H1 (cell line): ENCODE measurements at regions not wholly inside any gene's neighbourhood (a gene's known extent, or its start where the extent isn't known, plus 50 kb on each side); places are given as distances from the start of the nearest gene placed in this dataset.

ENCODE experiments used
- CTCF ChIA-PET: fragments of 300-600 bp; sonication (Branson Sonifier 250); formaldehyde crosslinking; loops from one replicate; lab custom pipeline; 2021; ENCODE audit not compliant: partially characterized antibody; lab: Charles Lee
- POLR2A ChIA-PET: fragments of 300-600 bp; sonication (Branson Sonifier 250); formaldehyde crosslinking; loops from one replicate; lab custom pipeline; 2021; ENCODE audit warnings: inconsistent platforms; ENCODE audit not compliant: partially characterized antibody; lab: Charles Lee
- DNase-seq, 2 experiments: peaks; one replicate each; pipeline versions ENCODE4 v3.0.0 to v3.0.0-alpha.2; 2010 to 2022; ENCODE audit warnings: low spot score in 2 of 2, low read depth in 1 of 2, mixed read lengths in 1 of 2
- FAIRE-seq: peaks from 2 replicates; lab custom pipeline; 2011; peaks lifted over from hg19 to GRCh38; lab: Jason Lieb, UNC
- H2AFZ ChIP-seq: 2 replicates; pipeline ENCODE4 v1.8.1; 2012; ENCODE audit warnings: low read length, inconsistent platforms
- H2AK5ac ChIP-seq: 2 replicates; pipeline ENCODE4 v1.6.1; 2013; ENCODE audit warnings: low read depth, low read length
- H2BK120ac ChIP-seq: replicated peaks from 2 replicates; pipeline ENCODE3; 2013; ENCODE audit warnings: low read depth, low read length, inconsistent platforms
- H2BK12ac ChIP-seq: 2 replicates; pipeline ENCODE4 v1.6.1; 2013; ENCODE audit warnings: low read depth, low read length
- H2BK15ac ChIP-seq: 2 replicates; pipeline ENCODE4 v1.6.1; 2013; ENCODE audit warnings: low read length
- H2BK20ac ChIP-seq: 2 replicates; pipeline ENCODE4 v1.6.1; 2013; ENCODE audit warnings: low read length
- H2BK5ac ChIP-seq: 2 replicates; pipeline ENCODE4 v1.6.1; 2013; ENCODE audit warnings: low read depth, low read length
- H3K14ac ChIP-seq: 2 replicates; pipeline ENCODE4 v1.6.1; 2013; ENCODE audit warnings: inconsistent platforms; ENCODE audit not compliant: insufficient read length
- H3K18ac ChIP-seq: 2 replicates; pipeline ENCODE4 v1.6.1; 2013; ENCODE audit warnings: low read length; ENCODE audit errors: extremely low read depth
- H3K23ac ChIP-seq: 2 replicates; pipeline ENCODE4 v1.6.1; 2013; ENCODE audit warnings: inconsistent platforms; ENCODE audit not compliant: insufficient read length
- H3K23me2 ChIP-seq: 2 replicates; pipeline ENCODE4 v1.6.1; 2013; ENCODE audit warnings: low read depth, low read length
- H3K27ac ChIP-seq: 2 replicates; pipeline ENCODE4 v1.6.1; 2011; ENCODE audit warnings: low read depth, low read length, inconsistent platforms
- H3K27me3 ChIP-seq, 4 experiments: replicated peaks in 1 of 4; 1 replicate in 1 of 4; 2 replicates in 3 of 4; pipeline versions ENCODE4 v1.6.1 to v1.8.1; 2011 to 2013; ENCODE audit warnings: low read length in 3 of 4, mild to moderate bottlenecking in 3 of 4, inconsistent platforms in 2 of 4, mixed read lengths in 2 of 4, moderate library complexity in 1 of 4; ENCODE audit not compliant: control insufficient read depth in 3 of 4, insufficient read depth in 3 of 4; ENCODE audit errors: extremely low read depth in 1 of 4
- H3K36me3 ChIP-seq, 4 experiments: 2 replicates each; pipeline versions ENCODE4 v1.6.1 to v1.8.1; 2011 to 2013; ENCODE audit warnings: mild to moderate bottlenecking in 4 of 4, low read length in 3 of 4, moderate library complexity in 2 of 4, control low read depth in 1 of 4, inconsistent platforms in 1 of 4; ENCODE audit not compliant: insufficient read depth in 4 of 4, control insufficient read depth in 2 of 4
- H3K4ac ChIP-seq: replicated peaks from 2 replicates; pipeline ENCODE3; 2013; ENCODE audit warnings: low read length, low read depth, mixed read lengths, inconsistent platforms; ENCODE audit not compliant: insufficient read length
- H3K4me1 ChIP-seq, 4 experiments: replicated peaks in 1 of 4; 1 replicate in 1 of 4; 2 replicates in 3 of 4; pipeline versions ENCODE4 v1.6.1 to v1.8.1; 2011 to 2013; ENCODE audit warnings: low read length in 3 of 4, inconsistent platforms in 2 of 4, mixed read lengths in 1 of 4; ENCODE audit not compliant: insufficient read depth in 4 of 4, control insufficient read depth in 3 of 4
- H3K4me2 ChIP-seq, 2 experiments: 2 replicates each; pipeline versions ENCODE4 v1.6.1 to v1.8.1; 2011 to 2013; ENCODE audit warnings: low read depth in 2 of 2, low read length in 2 of 2, control low read depth in 1 of 2, inconsistent platforms in 1 of 2, mild to moderate bottlenecking in 1 of 2; ENCODE audit not compliant: insufficient read depth in 1 of 2
- H3K4me3 ChIP-seq, 4 experiments: fragments of 200-600, 300-600 bp in 1 of 4; sonication (generic), shearing (Covaris generic), sonication (Bioruptor Twin) in 1 of 4; 2 replicates each; pipeline versions ENCODE4 v1.5.1 to v1.8.1; 2011 to 2016; ENCODE audit warnings: low read length in 4 of 4, low read depth in 3 of 4, control low read depth in 2 of 4, inconsistent platforms in 2 of 4, mild to moderate bottlenecking in 2 of 4, mixed read lengths in 1 of 4, moderate library complexity in 1 of 4; ENCODE audit not compliant: insufficient read depth in 2 of 4; ENCODE audit errors: extremely low read depth in 1 of 4
- H3K56ac ChIP-seq: replicated peaks from 2 replicates; pipeline ENCODE3; 2013; ENCODE audit warnings: low read depth, mild to moderate bottlenecking, mixed read lengths, low read length, inconsistent platforms; ENCODE audit not compliant: insufficient read length
- H3K79me1 ChIP-seq: 2 replicates; pipeline ENCODE4 v1.6.1; 2013; ENCODE audit warnings: low read depth, low read length, control low read depth
- H3K79me2 ChIP-seq, 2 experiments: 2 replicates each; pipeline versions ENCODE4 v1.6.1 to v1.8.1; 2012 to 2013; ENCODE audit warnings: low read length in 2 of 2, mild to moderate bottlenecking in 2 of 2, inconsistent platforms in 1 of 2; ENCODE audit not compliant: insufficient read depth in 2 of 2, control insufficient read depth in 1 of 2
- H3K9ac ChIP-seq, 4 experiments: replicated peaks in 1 of 4; 1 replicate in 1 of 4; 2 replicates in 3 of 4; pipeline versions ENCODE4 v1.6.1 to v1.8.1; 2011 to 2013; ENCODE audit warnings: low read depth in 3 of 4, low read length in 3 of 4, control low read depth in 2 of 4, mild to moderate bottlenecking in 2 of 4, moderate library complexity in 2 of 4, inconsistent platforms in 1 of 4; ENCODE audit errors: extremely low read depth in 1 of 4
- H3K9me3 ChIP-seq, 2 experiments: 2 replicates each; pipeline versions ENCODE4 v1.6.1 to v1.8.1; 2012 to 2013; ENCODE audit warnings: mild to moderate bottlenecking in 2 of 2, moderate library complexity in 2 of 2, control low read depth in 1 of 2, inconsistent platforms in 1 of 2, low read depth in 1 of 2, low read length in 1 of 2, mixed read lengths in 1 of 2; ENCODE audit not compliant: insufficient read depth in 2 of 2
- H4K20me1 ChIP-seq, 2 experiments: replicated peaks in 1 of 2; 2 replicates each; pipeline versions ENCODE3 to v1.8.1; 2011 to 2013; ENCODE audit warnings: inconsistent platforms in 2 of 2, low read length in 2 of 2, mild to moderate bottlenecking in 1 of 2; ENCODE audit not compliant: insufficient read depth in 2 of 2, control insufficient read depth in 1 of 2
- H4K5ac ChIP-seq: 2 replicates; pipeline ENCODE4 v1.6.1; 2013; ENCODE audit warnings: low read length, low read depth, mixed read lengths, inconsistent platforms; ENCODE audit not compliant: insufficient read length
- H4K8ac ChIP-seq: 2 replicates; pipeline ENCODE4 v1.8.0; 2013; ENCODE audit warnings: mild to moderate bottlenecking, moderate library complexity, low read length, inconsistent platforms; ENCODE audit not compliant: insufficient read depth; ENCODE audit errors: extremely low read depth
- H4K91ac ChIP-seq: replicated peaks from 2 replicates; pipeline ENCODE3; 2013; ENCODE audit warnings: low read length, mixed read lengths, inconsistent platforms; ENCODE audit not compliant: insufficient read length
- GABPA ChIP-seq: IDR thresholded peaks from 2 replicates; pipeline ENCODE4 v1.6.1; 2011; ENCODE audit warnings: mild to moderate bottlenecking, low read length, moderate library complexity, borderline replicate concordance; ENCODE audit not compliant: insufficient read depth
- JUN ChIP-seq: IDR thresholded peaks from 2 replicates; pipeline ENCODE4 v1.6.1; 2011; ENCODE audit warnings: low read depth, mild to moderate bottlenecking, improper control_type of control experiment, low read length
- KDM4A ChIP-seq: IDR thresholded peaks from one replicate; pipeline ENCODE4 v1.7.1; 2012; ENCODE audit warnings: low read depth, mild to moderate bottlenecking, moderate library complexity, low read length, inconsistent platforms; ENCODE audit not compliant: severe bottlenecking
- MAFK ChIP-seq: IDR thresholded peaks from 2 replicates; pipeline ENCODE4 v1.6.1; 2012; ENCODE audit warnings: low read depth, mild to moderate bottlenecking, improper control_type of control experiment, low read length
- POLR2AphosphoS5 ChIP-seq: IDR thresholded peaks from 2 replicates; pipeline ENCODE4 v1.6.1; 2011; ENCODE audit warnings: low read depth, low read length
- RBBP5 ChIP-seq: IDR thresholded peaks from 2 replicates; pipeline ENCODE4 v1.7.1; 2012; ENCODE audit warnings: low read depth, mild to moderate bottlenecking, inconsistent platforms, low read length, moderate library complexity, borderline replicate concordance
- TAF7 ChIP-seq: optimal IDR thresholded peaks from 2 replicates; pipeline ENCODE3; 2011; ENCODE audit warnings: low read depth, mild to moderate bottlenecking, inconsistent platforms, low read length, moderate library complexity, borderline replicate concordance
- YY1 ChIP-seq: IDR thresholded peaks from 2 replicates; pipeline ENCODE4 v1.6.1; 2011; ENCODE audit warnings: low read depth, mild to moderate bottlenecking, low read length
- TF ChIP-seq, protein P1 (sequence below): IDR thresholded peaks from 2 replicates; pipeline ENCODE4 v1.6.1; 2011; ENCODE audit warnings: low read depth, mild to moderate bottlenecking, low read length; ENCODE audit not compliant: insufficient read depth

DNA sequence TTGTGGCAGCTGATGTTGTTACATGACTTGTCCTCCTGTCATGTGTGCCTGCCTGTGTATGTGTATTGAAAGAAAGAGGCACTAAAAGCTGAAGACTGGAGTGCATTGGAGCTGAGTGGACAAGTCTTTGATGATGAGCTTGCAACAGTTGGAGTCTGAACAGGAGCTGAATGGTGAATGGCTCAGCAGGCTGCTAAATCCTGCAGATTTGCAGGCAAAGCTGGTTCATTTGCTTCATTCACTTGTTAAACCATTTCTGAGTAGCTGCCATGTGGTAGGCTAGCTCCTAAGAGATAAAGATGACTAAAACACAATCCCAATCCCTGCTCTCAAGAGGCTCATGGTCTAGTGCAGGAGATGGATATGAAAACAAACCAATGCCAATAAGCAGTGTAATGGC lies 217.3 kb downstream of the CHRDL1 start:
- ChIA-PET CTCF (interaction anchor here (0.7 kb wide), 2 partner anchors 9 to 248 kb away, joined by 3 read pairs; no protein-coding TSS in a partner anchor), POLR2A (no interaction called here)
- FAIRE-seq (no peak), DNase-seq (no peak)
- Histone ChIP-seq H4K91ac (no peak overlapping the region), H3K36me3 (no peaks in the 10 kb centered on the region), H3K18ac (no peak overlapping the region), H4K20me1 (no peaks in the 10 kb centered on the region), H3K4me1 (peaks cover 0 to 7% (median 0%) of the 10 kb centered on the region in 4 experiments; a peak in 1 of 7 replicates), H2BK12ac (no peak overlapping the region), H2BK120ac (no peak overlapping the region), H3K4me2 (no peak overlapping the region; a peak in 1 of 4 replicates), H3K23me2 (no peaks in the 10 kb centered on the region), H2BK15ac (no peak overlapping the region), H3K9ac (no peak overlapping the region), H3K9me3 (no peaks in the 10 kb centered on the region), H2BK5ac (no peak overlapping the region), H3K4ac (no peak overlapping the region), H3K79me2 (no peaks in the 10 kb centered on the region), H3K27me3 (no peaks in the 10 kb centered on the region), H2AFZ (no peak overlapping the region), H3K14ac (no peak overlapping the region), H3K56ac (no peak overlapping the region), H3K27ac (no peak overlapping the region), H4K5ac (no peak overlapping the region), H2BK20ac (no peak overlapping the region), H2AK5ac (no peak overlapping the region), H3K79me1 (no peaks in the 10 kb centered on the region), H4K8ac (no peak overlapping the region), H3K4me3 (no peak overlapping the region), H3K23ac (no peak overlapping the region)
- no peak for TF ChIP-seq RBBP5
- no peak for TF ChIP-seq MAFK
- TF ChIP-seq KDM4A: no peak
- no peak for TF ChIP-seq GABPA
- no peak for TF ChIP-seq YY1
- TF ChIP-seq POLR2AphosphoS5: no peak
- TF ChIP-seq TAF7: no peak
- no peak for TF ChIP-seq JUN
- TF ChIP-seq, protein P1, sequence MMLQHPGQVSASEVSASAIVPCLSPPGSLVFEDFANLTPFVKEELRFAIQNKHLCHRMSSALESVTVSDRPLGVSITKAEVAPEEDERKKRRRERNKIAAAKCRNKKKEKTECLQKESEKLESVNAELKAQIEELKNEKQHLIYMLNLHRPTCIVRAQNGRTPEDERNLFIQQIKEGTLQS: no peak
